Body of pancreas (tissue), 4 donors: ENCODE measurements at regions not wholly inside any gene's neighbourhood (a gene's known extent, or its start where the extent isn't known, plus 50 kb on each side); places are given as distances from the start of the nearest gene placed in this dataset.

ENCODE experiments used
- ATAC-seq: fragments of 150-250 bp; one replicate; pipeline ENCODE4 v1.9.1; 2016
- DNase-seq, 4 donors: peaks; one replicate each; pipeline ENCODE4 v3.0.0-alpha.2; 2019
- H3K27ac ChIP-seq, 4 donors: fragments of 200-600 bp; sonication (generic); 1 replicate in 3 of 4; 2 replicates in 1 of 4; pipeline versions ENCODE4 v1.5.1 to v1.6.1; 2016 to 2019; ENCODE audit warnings: mild to moderate bottlenecking in 1 of 4, mixed read lengths in 1 of 4, moderate library complexity in 1 of 4
- H3K27me3 ChIP-seq, 2 donors: fragments of 200-600 bp; sonication (generic); one replicate each; pipeline ENCODE4 v1.6.0; 2016; ENCODE audit warnings: mild to moderate bottlenecking in 1 of 2
- H3K36me3 ChIP-seq, 2 donors: fragments of 200-600 bp; sonication (generic); replicated peaks in 1 of 2; 2 replicates each; pipeline ENCODE4 v1.5.1; 2016; ENCODE audit warnings: low read depth in 2 of 2; ENCODE audit not compliant: insufficient read depth in 1 of 2
- H3K4me1 ChIP-seq: fragments of 200-600 bp; sonication (generic); one replicate; pipeline ENCODE4 v1.6.0; 2016
- H3K4me3 ChIP-seq, 2 donors: fragments of 200-600 bp; sonication (generic); 1 replicate in 1 of 2; 2 replicates in 1 of 2; pipeline ENCODE4 v1.5.1; 2016 to 2019
- H3K9me3 ChIP-seq, 3 donors: fragments of 200-600 bp; sonication (generic); 1 replicate in 2 of 3; 2 replicates in 1 of 3; pipeline ENCODE4 v1.5.1; 2016
- CTCF ChIP-seq, 7 experiments: fragments of 450-650 bp in 4 of 7; fragments of 200-600 bp in 3 of 7; sonication (generic) in 3 of 7; IDR thresholded peaks; one replicate each; pipeline ENCODE4 v1.5.1; 2016 to 2019; ENCODE audit warnings: antibody characterized with exemption in 7 of 7
- POLR2A ChIP-seq, 3 donors: fragments of 450-650 bp; IDR thresholded peaks; one replicate each; pipeline ENCODE4 v1.6.1; 2016; ENCODE audit warnings: antibody characterized with exemption in 3 of 3, mild to moderate bottlenecking in 2 of 3
- WGBS, 2 donors: methylation state at CpG; one replicate each; pipeline ENCODE4 v1.1.5; 2017; 5-methylcytosine and 5-hydroxymethylcytosine counted together
- intact Hi-C: fragments of 100-400 bp; cut with DNase I; formaldehyde crosslinking; loops from one replicate; pipeline ENCODE4 v1.15.1; 2023

GRCh38 chr3:135869439-135870105, 96.0 kb upstream of the PPP2R3A start:
- Histone ChIP-seq H3K27ac (no peak overlapping the region), H3K36me3 (no peaks in the 10 kb centered on the region), H3K4me3 (no peak overlapping the region), H3K9me3 (peaks cover 0 to 4% (median 0%) of the 10 kb centered on the region in 3 donors), H3K4me1 (no peaks in the 10 kb centered on the region), H3K27me3 (no peaks in the 10 kb centered on the region)
- no peak for ATAC-seq
- intact Hi-C loops: no loop called here
- TF ChIP-seq CTCF (IDR thresholded peaks at IDR 0.05) (no peak), POLR2A (IDR thresholded peaks at IDR 0.05) (no peak)
- DNase-seq: no peak
- WGBS, 2 donors: 63 to 80% methylated on average over 2 of the region's 2 CpGs

- Histone ChIP-seq H3K4me3 (no peak overlapping the region), H3K9me3 (peaks cover 0 to 4% (median 0%) of the 10 kb centered on the region in 3 donors), H3K4me1 (no peaks in the 10 kb centered on the region), H3K36me3 (no peaks in the 10 kb centered on the region), H3K27ac (no peak overlapping the region), H3K27me3 (no peaks in the 10 kb centered on the region)
- ATAC-seq: no peak
- TF ChIP-seq POLR2A (IDR thresholded peaks at IDR 0.05) (no peak), CTCF (IDR thresholded peaks at IDR 0.05) (no peak)
- DNase-seq: no peak
- intact Hi-C loops: no loop called here
- WGBS, 2 donors: 70 to 71% methylated on average over 1 of the region's 1 CpG
Measured at GRCh38 chr3:135871311-135871710, 94.2 kb upstream of the PPP2R3A start.

GRCh38 chr3:135874035-135874434, 91.5 kb upstream of the PPP2R3A start:
- 54% methylated on average over 2 of the region's 2 CpGs for WGBS, 2 donors
- DNase-seq (no peak), ATAC-seq (no peak)
- no peaks in the 10 kb centered on the region for H3K36me3 ChIP-seq
- intact Hi-C loops: no loop called here
- no peak overlapping the region for H3K4me3 ChIP-seq
- no peaks in the 10 kb centered on the region for H3K4me1 ChIP-seq
- peaks cover 0 to 8% (median 0%) of the 10 kb centered on the region in 3 donors for H3K9me3 ChIP-seq
- no peaks in the 10 kb centered on the region for H3K27me3 ChIP-seq
- TF ChIP-seq CTCF (IDR thresholded peaks at IDR 0.05): no peak
- TF ChIP-seq POLR2A (IDR thresholded peaks at IDR 0.05): no peak
- no peak overlapping the region for H3K27ac ChIP-seq

GRCh38 chr3:135878501-135878900, 87.0 kb upstream of the PPP2R3A start:
- Histone ChIP-seq H3K4me3 (no peak overlapping the region), H3K36me3 (no peaks in the 10 kb centered on the region), H3K27me3 (no peaks in the 10 kb centered on the region), H3K4me1 (no peaks in the 10 kb centered on the region), H3K27ac (no peak overlapping the region), H3K9me3 (peaks cover 0 to 4% (median 0%) of the 10 kb centered on the region in 3 donors)
- DNase-seq (no peak), ATAC-seq (no peak)
- 80 to 95% methylated on average over 3 of the region's 3 CpGs for WGBS, 2 donors
- intact Hi-C loops: no loop called here
- TF ChIP-seq POLR2A (IDR thresholded peaks at IDR 0.05): no peak
- no peak for TF ChIP-seq CTCF (IDR thresholded peaks at IDR 0.05)

GRCh38 chr3:135885885-135886284, 79.6 kb upstream of the PPP2R3A start:
- Histone ChIP-seq H3K4me1 (no peaks in the 10 kb centered on the region), H3K4me3 (no peak overlapping the region), H3K36me3 (no peaks in the 10 kb centered on the region), H3K27ac (no peak overlapping the region), H3K9me3 (no peaks in the 10 kb centered on the region), H3K27me3 (no peaks in the 10 kb centered on the region)
- ATAC-seq (no peak), DNase-seq (no peak)
- intact Hi-C loops: no loop called here
- 89 to 100% methylated on average over 1 of the region's 1 CpG for WGBS, 2 donors
- TF ChIP-seq POLR2A (IDR thresholded peaks at IDR 0.05) (no peak), CTCF (IDR thresholded peaks at IDR 0.05) (no peak)
